ENCODE measurements at regions not wholly inside any gene's neighbourhood (a gene's known extent, or its start where the extent isn't known, plus 50 kb on each side); places are given as distances from the start of the nearest gene placed in this dataset.

DNA sequence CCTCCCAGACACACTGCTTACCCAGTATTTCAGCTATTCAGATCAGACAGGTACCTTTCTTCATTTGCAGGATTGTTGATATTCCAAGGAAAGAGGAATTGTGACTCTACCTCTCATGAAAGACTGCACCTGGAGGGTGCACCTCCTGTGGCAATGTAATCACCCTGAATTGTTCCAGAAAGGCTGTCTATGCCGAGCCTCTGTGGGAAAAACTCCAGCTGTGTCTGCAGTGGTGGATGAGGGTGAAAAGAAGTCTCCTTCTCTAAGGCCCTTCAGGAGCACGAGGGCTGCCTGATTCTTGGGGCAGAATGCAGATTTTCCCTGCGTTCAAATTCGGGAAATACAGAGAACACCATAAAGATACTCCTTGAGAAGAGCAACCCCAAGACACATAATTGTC, 108.2 kb upstream of the ADAMTS3 start:
- TF ChIP-seq POLR2A (IDR thresholded peaks at IDR 0.05) = no peak
- TF ChIP-seq, protein P1, sequence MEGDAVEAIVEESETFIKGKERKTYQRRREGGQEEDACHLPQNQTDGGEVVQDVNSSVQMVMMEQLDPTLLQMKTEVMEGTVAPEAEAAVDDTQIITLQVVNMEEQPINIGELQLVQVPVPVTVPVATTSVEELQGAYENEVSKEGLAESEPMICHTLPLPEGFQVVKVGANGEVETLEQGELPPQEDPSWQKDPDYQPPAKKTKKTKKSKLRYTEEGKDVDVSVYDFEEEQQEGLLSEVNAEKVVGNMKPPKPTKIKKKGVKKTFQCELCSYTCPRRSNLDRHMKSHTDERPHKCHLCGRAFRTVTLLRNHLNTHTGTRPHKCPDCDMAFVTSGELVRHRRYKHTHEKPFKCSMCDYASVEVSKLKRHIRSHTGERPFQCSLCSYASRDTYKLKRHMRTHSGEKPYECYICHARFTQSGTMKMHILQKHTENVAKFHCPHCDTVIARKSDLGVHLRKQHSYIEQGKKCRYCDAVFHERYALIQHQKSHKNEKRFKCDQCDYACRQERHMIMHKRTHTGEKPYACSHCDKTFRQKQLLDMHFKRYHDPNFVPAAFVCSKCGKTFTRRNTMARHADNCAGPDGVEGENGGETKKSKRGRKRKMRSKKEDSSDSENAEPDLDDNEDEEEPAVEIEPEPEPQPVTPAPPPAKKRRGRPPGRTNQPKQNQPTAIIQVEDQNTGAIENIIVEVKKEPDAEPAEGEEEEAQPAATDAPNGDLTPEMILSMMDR (IDR thresholded peaks at IDR 0.05) = no peak
- TF ChIP-seq EP300 (IDR thresholded peaks at IDR 0.05) = no peak
